ENCODE measurements at regions not wholly inside any gene's neighbourhood (a gene's known extent, or its start where the extent isn't known, plus 50 kb on each side); places are given as distances from the start of the nearest gene placed in this dataset.

- no peak for TF ChIP-seq CTCF (conservative IDR thresholded peaks at IDR 0.05)
- no peak for TF ChIP-seq ZFX (IDR thresholded peaks at IDR 0.05)
- no peak overlapping the region for H3K27ac ChIP-seq
These were observed 68.0 kb upstream of the IQSEC1 start for GRCh38 chr3:13141183-13141582.

- TF ChIP-seq ZFX (IDR thresholded peaks at IDR 0.05) (no peak), CTCF (conservative IDR thresholded peaks at IDR 0.05) (no peak)
- H3K27ac ChIP-seq, result no peak overlapping the region
These were observed 67.4 kb upstream of the IQSEC1 start for GRCh38 chr3:13140596-13140995.

- TF ChIP-seq ZFX (IDR thresholded peaks at IDR 0.05) (no peak), CTCF (conservative IDR thresholded peaks at IDR 0.05) (no peak)
These were observed 66.3 kb upstream of the IQSEC1 start for GRCh38 chr3:13139471-13140065.

GRCh38 chr3:13138833-13139145 lies 65.6 kb upstream of the IQSEC1 start:
- no peak for TF ChIP-seq CTCF (conservative IDR thresholded peaks at IDR 0.05)
- TF ChIP-seq ZFX (IDR thresholded peaks at IDR 0.05), result no peak
- no peak overlapping the region for H3K27ac ChIP-seq

More at GRCh38 chr3:13139471-13140065, 66.3 kb upstream of the IQSEC1 start:
- no peak overlapping the region for H3K27ac ChIP-seq

GRCh38 chr3:13137941-13138832 lies 65.0 kb upstream of the IQSEC1 start:
- TF ChIP-seq CTCF (conservative IDR thresholded peaks at IDR 0.05) (no peak), ZFX (IDR thresholded peaks at IDR 0.05) (no peak)
- no peak overlapping the region for H3K27ac ChIP-seq

GRCh38 chr3:13136848-13137247 lies 63.6 kb upstream of the IQSEC1 start:
- peak overlapping the region; percentile 26; the same call in 1 of the 2 replicates for H3K27ac ChIP-seq

GRCh38 chr3:13136426-13136825 lies 63.2 kb upstream of the IQSEC1 start:
- TF ChIP-seq CTCF (conservative IDR thresholded peaks at IDR 0.05) (peak; percentile 37), ZFX (IDR thresholded peaks at IDR 0.05) (no peak)

More at GRCh38 chr3:13136426-13136825, 63.2 kb upstream of the IQSEC1 start:
- peak overlapping the region; percentile 26; the same call in 1 of the 2 replicates for H3K27ac ChIP-seq
